Tibial nerve (tissue), 4 donors: ENCODE measurements at regions not wholly inside any gene's neighbourhood (a gene's known extent, or its start where the extent isn't known, plus 50 kb on each side); places are given as distances from the start of the nearest gene placed in this dataset.

Experiments used
- DNase-seq, 2 donors: peaks; one replicate each; pipeline ENCODE4 v3.0.0-alpha.2; 2019; ENCODE audit warnings: low spot score in 2 of 2
- H3K27ac ChIP-seq, 4 donors: fragments of 200-600 bp; sonication (generic) in 3 of 4; one replicate each; pipeline ENCODE4 v1.5.1; 2017 to 2019; ENCODE audit warnings: mild to moderate bottlenecking in 1 of 4
- H3K27me3 ChIP-seq, 2 donors: fragments of 200-600 bp; sonication (generic) in 1 of 2; one replicate each; pipeline versions ENCODE4 v1.5.1 to v1.6.0; 2017 to 2019
- H3K36me3 ChIP-seq, 3 donors: fragments of 200-600 bp; sonication (generic); one replicate each; pipeline ENCODE4 v1.5.1; 2018 to 2019
- H3K4me1 ChIP-seq, 4 donors: fragments of 200-600 bp; sonication (generic) in 3 of 4; one replicate each; pipeline ENCODE4 v1.5.1; 2017 to 2019
- H3K4me3 ChIP-seq, 4 donors: fragments of 200-600 bp; sonication (generic) in 3 of 4; one replicate each; pipeline ENCODE4 v1.5.1; 2017 to 2019; ENCODE audit warnings: mild to moderate bottlenecking in 1 of 4, moderate library complexity in 1 of 4
- H3K9me3 ChIP-seq, 4 donors: fragments of 200-600 bp; sonication (generic) in 3 of 4; one replicate each; pipeline ENCODE4 v1.5.1; 2017 to 2019
- EP300 ChIP-seq, 2 donors: sonication (generic); formaldehyde crosslinking; IDR thresholded peaks; one replicate each; pipeline ENCODE4 v1.6.1; 2017; ENCODE audit warnings: antibody characterized with exemption in 2 of 2, mild to moderate bottlenecking in 1 of 2
- POLR2A ChIP-seq, 2 donors: fragments of 450-650 bp; IDR thresholded peaks; one replicate each; pipeline ENCODE4 v1.6.1; 2017; ENCODE audit warnings: antibody characterized with exemption in 2 of 2, mild to moderate bottlenecking in 2 of 2, moderate library complexity in 2 of 2
- WGBS, 2 donors: methylation state at CpG; one replicate each; pipeline ENCODE4 v1.1.5; 2018; 5-methylcytosine and 5-hydroxymethylcytosine counted together
- TF ChIP-seq, protein P1 (sequence below), 5 experiments: fragments of 200-600 bp in 3 of 5; fragments of 450-650 bp in 2 of 5; sonication (generic) in 3 of 5; IDR thresholded peaks; one replicate each; pipeline ENCODE4 v1.5.1; 2016 to 2019; ENCODE audit warnings: antibody characterized with exemption in 5 of 5, mild to moderate bottlenecking in 3 of 5, moderate library complexity in 2 of 5

DNA sequence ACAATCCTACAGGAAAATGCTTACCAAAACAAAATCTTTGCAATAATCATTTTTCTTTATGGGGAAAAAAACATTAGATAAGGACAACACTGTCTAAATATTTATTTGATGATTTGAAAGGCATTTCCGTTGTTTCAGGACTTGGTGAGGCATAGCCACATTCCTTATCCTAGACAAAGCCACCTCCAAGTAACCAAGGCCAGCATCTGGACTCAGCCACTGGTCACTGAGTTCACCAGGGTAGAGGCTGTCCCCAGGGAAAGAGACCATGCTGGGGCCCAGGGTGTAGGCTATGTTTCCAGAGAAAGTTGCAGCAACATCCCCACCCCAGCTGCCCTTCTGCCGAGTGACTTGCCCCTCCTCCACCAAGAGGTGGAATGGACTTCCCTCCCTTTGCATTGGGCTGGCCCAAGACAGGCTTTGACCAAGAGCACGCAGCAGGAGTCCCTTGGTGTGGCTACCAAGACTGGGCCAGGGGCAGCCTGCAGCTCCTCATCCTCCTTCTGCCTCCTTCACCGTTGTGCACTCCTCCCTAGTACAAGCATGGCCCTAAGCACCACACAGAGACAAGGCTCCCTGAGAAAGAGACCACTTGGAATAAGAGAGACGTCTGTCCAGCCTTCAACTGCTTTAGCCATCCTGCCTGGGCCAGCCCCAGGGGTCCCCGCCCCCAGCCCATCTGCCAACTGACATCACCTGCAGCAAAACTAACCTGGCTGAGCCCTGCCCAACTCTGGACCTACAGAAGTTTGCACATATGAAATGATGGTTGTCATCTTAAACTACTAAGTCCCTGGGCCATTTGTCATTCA, 68.1 kb upstream of the SPIN1 start:
- H3K27me3 ChIP-seq: no peaks in the 10 kb centered on the region
- no peaks in the 10 kb centered on the region for H3K9me3 ChIP-seq
- no peak for DNase-seq
- no peak overlapping the region for H3K27ac ChIP-seq
- no peak overlapping the region for H3K4me3 ChIP-seq
- WGBS, 2 donors: 80 to 86% methylated on average over 6 of the region's 6 CpGs
- no peaks in the 10 kb centered on the region for H3K4me1 ChIP-seq
- H3K36me3 ChIP-seq: no peaks in the 10 kb centered on the region
- TF ChIP-seq, protein P1, sequence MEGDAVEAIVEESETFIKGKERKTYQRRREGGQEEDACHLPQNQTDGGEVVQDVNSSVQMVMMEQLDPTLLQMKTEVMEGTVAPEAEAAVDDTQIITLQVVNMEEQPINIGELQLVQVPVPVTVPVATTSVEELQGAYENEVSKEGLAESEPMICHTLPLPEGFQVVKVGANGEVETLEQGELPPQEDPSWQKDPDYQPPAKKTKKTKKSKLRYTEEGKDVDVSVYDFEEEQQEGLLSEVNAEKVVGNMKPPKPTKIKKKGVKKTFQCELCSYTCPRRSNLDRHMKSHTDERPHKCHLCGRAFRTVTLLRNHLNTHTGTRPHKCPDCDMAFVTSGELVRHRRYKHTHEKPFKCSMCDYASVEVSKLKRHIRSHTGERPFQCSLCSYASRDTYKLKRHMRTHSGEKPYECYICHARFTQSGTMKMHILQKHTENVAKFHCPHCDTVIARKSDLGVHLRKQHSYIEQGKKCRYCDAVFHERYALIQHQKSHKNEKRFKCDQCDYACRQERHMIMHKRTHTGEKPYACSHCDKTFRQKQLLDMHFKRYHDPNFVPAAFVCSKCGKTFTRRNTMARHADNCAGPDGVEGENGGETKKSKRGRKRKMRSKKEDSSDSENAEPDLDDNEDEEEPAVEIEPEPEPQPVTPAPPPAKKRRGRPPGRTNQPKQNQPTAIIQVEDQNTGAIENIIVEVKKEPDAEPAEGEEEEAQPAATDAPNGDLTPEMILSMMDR (IDR thresholded peaks at IDR 0.05): no peak
- no peak for TF ChIP-seq POLR2A (IDR thresholded peaks at IDR 0.05)
- no peak for TF ChIP-seq EP300 (IDR thresholded peaks at IDR 0.05)

DNA sequence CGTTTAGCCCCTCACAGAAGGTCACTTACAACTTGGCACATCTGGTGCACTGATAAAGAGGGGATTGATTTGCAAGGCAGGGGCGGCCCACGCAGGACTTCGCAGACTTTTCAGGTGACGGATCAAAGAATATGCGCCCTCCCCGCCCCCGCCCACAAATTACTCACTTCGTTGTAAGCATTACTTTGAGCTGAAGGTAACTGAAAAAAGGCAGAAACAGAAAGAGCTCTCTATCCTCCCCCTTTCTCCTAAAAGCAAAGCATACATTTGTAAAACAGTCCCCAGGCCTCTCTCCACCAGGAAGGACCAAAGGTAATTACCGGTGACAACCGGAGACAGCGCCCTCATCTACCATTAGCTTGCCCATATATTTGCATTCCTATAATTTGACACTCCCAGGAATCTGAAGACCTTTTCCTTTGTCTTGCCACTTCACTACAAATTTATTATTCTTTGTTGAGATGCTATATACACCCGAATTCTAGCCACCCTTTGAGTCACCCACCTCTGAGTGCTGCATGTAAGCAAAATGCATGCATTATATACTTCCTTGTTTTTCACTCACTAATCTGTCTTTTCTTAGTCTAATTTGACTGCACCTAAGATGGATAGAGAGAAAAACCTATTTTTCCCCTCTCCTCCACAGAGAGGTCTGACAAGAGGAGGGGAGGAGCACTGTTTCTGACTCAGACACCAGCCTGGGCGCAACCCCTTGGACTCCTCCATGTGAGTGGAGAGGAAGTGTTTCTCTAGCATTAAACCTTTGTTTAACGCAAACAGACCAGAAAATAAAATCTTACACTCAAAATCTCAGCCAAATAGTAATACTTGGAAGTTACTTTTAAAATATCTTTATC, 74.7 kb upstream of the SPIN1 start:
- TF ChIP-seq POLR2A (IDR thresholded peaks at IDR 0.05) (no peak), EP300 (IDR thresholded peaks at IDR 0.05) (no peak)
- TF ChIP-seq, protein P1 (IDR thresholded peaks at IDR 0.05): no peak
- Histone ChIP-seq H3K27me3 (no peaks in the 10 kb centered on the region), H3K4me1 (no peaks in the 10 kb centered on the region), H3K4me3 (no peak overlapping the region), H3K27ac (no peak overlapping the region), H3K36me3 (no peaks in the 10 kb centered on the region), H3K9me3 (no peaks in the 10 kb centered on the region)
- no peak for DNase-seq
- WGBS, 2 donors: 65 to 69% methylated on average over 15 of the region's 15 CpGs

DNA sequence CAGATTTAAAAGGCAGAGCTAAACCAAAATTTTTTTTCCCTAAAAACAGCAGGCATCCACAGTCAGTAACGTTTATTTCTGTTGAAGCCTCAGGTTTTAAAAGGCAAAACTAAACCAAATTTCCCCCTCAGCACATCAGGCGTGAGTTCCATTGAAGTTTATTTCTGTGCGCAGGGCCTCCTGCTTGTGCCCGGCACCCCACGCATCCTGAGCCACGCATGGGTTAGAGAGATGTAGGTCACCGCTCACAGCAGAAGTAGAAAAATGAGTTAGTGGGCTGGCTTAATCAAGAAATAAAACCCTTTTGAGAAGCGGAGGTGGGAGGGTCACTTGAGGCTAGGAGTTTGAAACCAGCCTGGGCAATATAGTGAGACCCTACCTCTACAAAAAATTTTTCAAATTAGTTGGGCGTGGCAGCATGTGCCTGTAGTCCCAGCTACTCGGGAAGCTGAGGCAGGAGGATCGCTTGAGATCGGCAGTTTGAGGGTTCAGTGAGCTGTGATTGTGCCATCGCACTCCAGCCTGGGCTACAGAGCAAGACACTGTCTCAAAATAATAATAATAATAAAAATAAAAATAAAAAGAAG, 75.6 kb upstream of the SPIN1 start:
- no peaks in the 10 kb centered on the region for H3K36me3 ChIP-seq
- no peaks in the 10 kb centered on the region for H3K9me3 ChIP-seq
- TF ChIP-seq EP300 (IDR thresholded peaks at IDR 0.05) (no peak), POLR2A (IDR thresholded peaks at IDR 0.05) (no peak)
- TF ChIP-seq, protein P1 (IDR thresholded peaks at IDR 0.05): no peak
- H3K27ac ChIP-seq: no peak overlapping the region
- DNase-seq: no peak
- H3K4me1 ChIP-seq: no peaks in the 10 kb centered on the region
- WGBS, 2 donors: 85 to 89% methylated on average over 13 of the region's 13 CpGs
- H3K4me3 ChIP-seq: no peak overlapping the region
- H3K27me3 ChIP-seq: no peaks in the 10 kb centered on the region

DNA sequence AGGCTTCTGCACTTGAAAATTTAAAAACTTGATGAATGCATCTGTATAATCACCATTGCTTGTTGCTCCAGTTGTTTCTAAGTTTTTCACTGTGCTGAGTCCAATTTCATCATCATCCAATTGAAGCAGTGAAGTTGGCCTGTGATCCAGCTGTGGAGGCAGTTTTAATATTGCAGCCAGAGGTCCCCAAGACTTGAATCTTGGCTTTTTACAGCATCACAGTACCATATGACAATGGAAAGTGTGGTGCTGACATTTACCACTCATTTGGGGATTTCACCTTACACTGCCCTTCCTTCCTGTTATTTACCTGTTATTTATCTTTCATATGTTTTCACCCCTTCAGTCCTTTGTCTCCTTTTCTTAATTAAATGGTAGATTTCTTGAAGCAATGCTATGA, 76.2 kb upstream of the SPIN1 start:
- Histone ChIP-seq H3K9me3 (no peaks in the 10 kb centered on the region), H3K36me3 (no peaks in the 10 kb centered on the region), H3K27ac (no peak overlapping the region), H3K4me1 (no peaks in the 10 kb centered on the region), H3K27me3 (no peaks in the 10 kb centered on the region), H3K4me3 (no peak overlapping the region)
- DNase-seq: no peak
- TF ChIP-seq, protein P1 (IDR thresholded peaks at IDR 0.05): no peak
- TF ChIP-seq EP300 (IDR thresholded peaks at IDR 0.05) (no peak), POLR2A (IDR thresholded peaks at IDR 0.05) (no peak)
